DND-41 (cell line): ENCODE measurements at regions not wholly inside any gene's neighbourhood (a gene's known extent, or its start where the extent isn't known, plus 50 kb on each side); places are given as distances from the start of the nearest gene placed in this dataset.

Experiments
- EZH2 ChIP-seq: IDR thresholded peaks from 3 replicates; pipeline ENCODE4 v1.6.1; 2012; ENCODE audit warnings: borderline replicate concordance, low read depth, mild to moderate bottlenecking, moderate library complexity, low read length, inconsistent platforms; ENCODE audit not compliant: severe bottlenecking
- TF ChIP-seq, protein P1 (sequence below): IDR thresholded peaks from 2 replicates; pipeline ENCODE4 v1.5.1; 2012; ENCODE audit warnings: borderline replicate concordance, low read length, moderate library complexity, mild to moderate bottlenecking; ENCODE audit not compliant: poor library complexity, severe bottlenecking; ENCODE audit errors: extremely low read depth

DNA sequence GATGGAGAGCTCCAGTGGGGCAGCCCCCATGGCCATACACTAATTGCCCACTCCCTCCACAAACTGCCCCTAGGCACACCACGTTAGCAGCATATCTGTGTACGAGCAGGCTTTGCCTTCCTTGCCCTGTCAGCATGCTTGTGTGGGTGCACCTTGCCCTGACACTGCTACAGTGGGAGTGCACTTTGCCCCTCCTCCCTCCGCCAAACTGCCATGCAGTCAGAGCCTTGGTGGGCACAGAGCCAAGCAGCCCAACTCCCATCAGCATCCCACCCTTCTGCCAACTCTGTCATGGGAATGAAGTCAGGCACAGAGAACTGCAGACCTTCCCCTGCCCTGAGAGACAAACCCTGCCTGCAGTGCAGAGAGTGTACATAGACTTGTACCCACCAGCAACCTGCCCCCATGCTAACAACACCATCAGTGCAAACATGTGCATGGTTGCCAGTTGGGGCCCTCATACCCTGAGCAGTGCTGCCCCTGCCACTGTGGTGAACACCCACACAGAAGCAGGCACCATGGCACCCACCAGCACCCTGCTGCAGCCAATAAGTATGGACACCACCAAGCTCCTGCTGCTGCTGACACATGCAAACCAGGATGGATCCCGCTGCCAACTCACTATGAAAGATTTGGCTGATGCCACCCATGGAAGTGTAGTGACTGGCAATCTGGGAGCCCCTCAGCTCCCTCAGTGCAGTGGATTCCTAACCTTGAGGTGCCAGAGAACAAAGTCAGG lies 1197.7 kb upstream of the CELF2 start:
- TF ChIP-seq EZH2: no peak
- TF ChIP-seq, protein P1, sequence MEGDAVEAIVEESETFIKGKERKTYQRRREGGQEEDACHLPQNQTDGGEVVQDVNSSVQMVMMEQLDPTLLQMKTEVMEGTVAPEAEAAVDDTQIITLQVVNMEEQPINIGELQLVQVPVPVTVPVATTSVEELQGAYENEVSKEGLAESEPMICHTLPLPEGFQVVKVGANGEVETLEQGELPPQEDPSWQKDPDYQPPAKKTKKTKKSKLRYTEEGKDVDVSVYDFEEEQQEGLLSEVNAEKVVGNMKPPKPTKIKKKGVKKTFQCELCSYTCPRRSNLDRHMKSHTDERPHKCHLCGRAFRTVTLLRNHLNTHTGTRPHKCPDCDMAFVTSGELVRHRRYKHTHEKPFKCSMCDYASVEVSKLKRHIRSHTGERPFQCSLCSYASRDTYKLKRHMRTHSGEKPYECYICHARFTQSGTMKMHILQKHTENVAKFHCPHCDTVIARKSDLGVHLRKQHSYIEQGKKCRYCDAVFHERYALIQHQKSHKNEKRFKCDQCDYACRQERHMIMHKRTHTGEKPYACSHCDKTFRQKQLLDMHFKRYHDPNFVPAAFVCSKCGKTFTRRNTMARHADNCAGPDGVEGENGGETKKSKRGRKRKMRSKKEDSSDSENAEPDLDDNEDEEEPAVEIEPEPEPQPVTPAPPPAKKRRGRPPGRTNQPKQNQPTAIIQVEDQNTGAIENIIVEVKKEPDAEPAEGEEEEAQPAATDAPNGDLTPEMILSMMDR: no peak
